ENCODE measurements at regions not wholly inside any gene's neighbourhood (a gene's known extent, or its start where the extent isn't known, plus 50 kb on each side); places are given as distances from the start of the nearest gene placed in this dataset.
"Not testable (repeated sequence)": the region's sequence is repeated elsewhere in the genome, so short reads cannot be mapped to it uniquely, and the experiment has no call there.

- H3K4me2 ChIP-seq (ENCODE audit: low read depth, low read length, poor library complexity, severe bottlenecking); H3K79me2 ChIP-seq (ENCODE audit: insufficient read depth, low read length): not testable (repeated sequence)
Measured at GRCh38 chrX:153266140-153266539, 55.4 kb downstream of the PNMA6F start.

GRCh38 chrX:153260468-153260867, 61.1 kb downstream of the PNMA6F start:
- H4K20me1 ChIP-seq (ENCODE audit: insufficient read depth, low read length, poor library complexity, severe bottlenecking); H3F3A ChIP-seq (ENCODE audit: low read depth); H3K4me2 ChIP-seq (ENCODE audit: low read depth, low read length, poor library complexity, severe bottlenecking): not testable (repeated sequence)

More at GRCh38 chrX:153266140-153266539, 55.4 kb downstream of the PNMA6F start:
- not testable (repeated sequence) for H3K9ac ChIP-seq (ENCODE audit: low read depth, low read length, poor library complexity, severe bottlenecking); H4K20me1 ChIP-seq (ENCODE audit: insufficient read depth, low read length, poor library complexity, severe bottlenecking); H3K9me2 ChIP-seq (replicated peaks; ENCODE audit: low read depth, low read length); H3K36me3 ChIP-seq (ENCODE audit: insufficient read depth, low read length); H3K4me3 ChIP-seq (ENCODE audit: low read length, poor library complexity, severe bottlenecking); H3K9me3 ChIP-seq (ENCODE audit: insufficient read depth, low read depth, low read length); H3F3A ChIP-seq (ENCODE audit: low read depth); H3K4me1 ChIP-seq (ENCODE audit: insufficient read depth, low read length, poor library complexity, severe bottlenecking); H3K27me3 ChIP-seq (ENCODE audit: insufficient read depth, low read length, poor library complexity, severe bottlenecking); H2AFZ ChIP-seq (ENCODE audit: low read length)

GRCh38 chrX:153253239-153253638, 68.3 kb downstream of the PNMA6F start:
- not testable (repeated sequence) for H3K79me2 ChIP-seq (ENCODE audit: insufficient read depth, low read length); H3K9ac ChIP-seq (ENCODE audit: low read depth, low read length, poor library complexity, severe bottlenecking); H4K20me1 ChIP-seq (ENCODE audit: insufficient read depth, low read length, poor library complexity, severe bottlenecking); H2AFZ ChIP-seq (ENCODE audit: low read length); H3F3A ChIP-seq (ENCODE audit: low read depth); H3K4me2 ChIP-seq (ENCODE audit: low read depth, low read length, poor library complexity, severe bottlenecking); H3K9me2 ChIP-seq (replicated peaks; ENCODE audit: low read depth, low read length); H3K9me3 ChIP-seq (ENCODE audit: insufficient read depth, low read depth, low read length); H3K27me3 ChIP-seq (ENCODE audit: insufficient read depth, low read length, poor library complexity, severe bottlenecking); H3K4me1 ChIP-seq (ENCODE audit: insufficient read depth, low read length, poor library complexity, severe bottlenecking); H3K4me3 ChIP-seq (ENCODE audit: low read length, poor library complexity, severe bottlenecking); H3K36me3 ChIP-seq (ENCODE audit: insufficient read depth, low read length)

More at GRCh38 chrX:153260468-153260867, 61.1 kb downstream of the PNMA6F start:
- not testable (repeated sequence) for H3K4me1 ChIP-seq (ENCODE audit: insufficient read depth, low read length, poor library complexity, severe bottlenecking); H3K9me3 ChIP-seq (ENCODE audit: insufficient read depth, low read depth, low read length); H3K9me2 ChIP-seq (replicated peaks; ENCODE audit: low read depth, low read length); H3K36me3 ChIP-seq (ENCODE audit: insufficient read depth, low read length); H3K79me2 ChIP-seq (ENCODE audit: insufficient read depth, low read length); H3K4me3 ChIP-seq (ENCODE audit: low read length, poor library complexity, severe bottlenecking); H2AFZ ChIP-seq (ENCODE audit: low read length); H3K27me3 ChIP-seq (ENCODE audit: insufficient read depth, low read length, poor library complexity, severe bottlenecking); H3K9ac ChIP-seq (ENCODE audit: low read depth, low read length, poor library complexity, severe bottlenecking)

- not testable (repeated sequence) for H3K4me2 ChIP-seq (ENCODE audit: low read depth, low read length, poor library complexity, severe bottlenecking); H3K4me1 ChIP-seq (ENCODE audit: insufficient read depth, low read length, poor library complexity, severe bottlenecking); H3F3A ChIP-seq (ENCODE audit: low read depth); H2AFZ ChIP-seq (ENCODE audit: low read length); H3K4me3 ChIP-seq (ENCODE audit: low read length, poor library complexity, severe bottlenecking); H3K9ac ChIP-seq (ENCODE audit: low read depth, low read length, poor library complexity, severe bottlenecking); H3K36me3 ChIP-seq (ENCODE audit: insufficient read depth, low read length); H3K9me3 ChIP-seq (ENCODE audit: insufficient read depth, low read depth, low read length); H3K27me3 ChIP-seq (ENCODE audit: insufficient read depth, low read length, poor library complexity, severe bottlenecking); H3K9me2 ChIP-seq (replicated peaks; ENCODE audit: low read depth, low read length); H3K79me2 ChIP-seq (ENCODE audit: insufficient read depth, low read length); H4K20me1 ChIP-seq (ENCODE audit: insufficient read depth, low read length, poor library complexity, severe bottlenecking)
Measured at GRCh38 chrX:153252378-153253129, 69.0 kb downstream of the PNMA6F start.

DNA sequence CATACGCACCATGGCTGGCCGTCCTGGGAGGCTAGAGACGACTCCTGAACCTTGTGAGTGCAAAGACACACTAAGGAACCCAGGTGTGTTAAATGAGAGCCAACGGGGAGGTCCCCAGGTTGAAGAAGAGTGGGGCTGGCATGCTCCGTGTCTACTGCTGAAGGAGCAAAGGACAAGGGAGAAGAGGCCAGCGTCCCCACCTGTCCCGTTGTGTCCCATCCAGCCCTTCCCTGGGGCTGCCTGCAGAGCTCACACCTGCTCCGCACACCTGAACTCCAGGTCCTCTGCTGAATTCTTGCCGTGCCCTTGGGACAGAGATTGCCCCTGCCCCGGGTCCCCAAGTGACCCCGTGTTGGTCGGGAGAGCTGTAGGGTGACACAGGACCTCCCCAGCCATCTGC, 69.6 kb downstream of the PNMA6F start:
- not testable (repeated sequence) for H3K4me3 ChIP-seq (ENCODE audit: low read length, poor library complexity, severe bottlenecking); H3K79me2 ChIP-seq (ENCODE audit: insufficient read depth, low read length); H2AFZ ChIP-seq (ENCODE audit: low read length); H3F3A ChIP-seq (ENCODE audit: low read depth); H3K4me1 ChIP-seq (ENCODE audit: insufficient read depth, low read length, poor library complexity, severe bottlenecking); H4K20me1 ChIP-seq (ENCODE audit: insufficient read depth, low read length, poor library complexity, severe bottlenecking); H3K9me3 ChIP-seq (ENCODE audit: insufficient read depth, low read depth, low read length); H3K9me2 ChIP-seq (replicated peaks; ENCODE audit: low read depth, low read length); H3K27me3 ChIP-seq (ENCODE audit: insufficient read depth, low read length, poor library complexity, severe bottlenecking); H3K36me3 ChIP-seq (ENCODE audit: insufficient read depth, low read length); H3K4me2 ChIP-seq (ENCODE audit: low read depth, low read length, poor library complexity, severe bottlenecking); H3K9ac ChIP-seq (ENCODE audit: low read depth, low read length, poor library complexity, severe bottlenecking)

- not testable (repeated sequence) for H3K4me2 ChIP-seq (ENCODE audit: low read depth, low read length, poor library complexity, severe bottlenecking); H3K9me2 ChIP-seq (replicated peaks; ENCODE audit: low read depth, low read length); H3K4me3 ChIP-seq (ENCODE audit: low read length, poor library complexity, severe bottlenecking); H3K9me3 ChIP-seq (ENCODE audit: insufficient read depth, low read depth, low read length); H3K4me1 ChIP-seq (ENCODE audit: insufficient read depth, low read length, poor library complexity, severe bottlenecking); H4K20me1 ChIP-seq (ENCODE audit: insufficient read depth, low read length, poor library complexity, severe bottlenecking); H2AFZ ChIP-seq (ENCODE audit: low read length); H3K36me3 ChIP-seq (ENCODE audit: insufficient read depth, low read length); H3K27me3 ChIP-seq (ENCODE audit: insufficient read depth, low read length, poor library complexity, severe bottlenecking); H3K9ac ChIP-seq (ENCODE audit: low read depth, low read length, poor library complexity, severe bottlenecking); H3F3A ChIP-seq (ENCODE audit: low read depth); H3K79me2 ChIP-seq (ENCODE audit: insufficient read depth, low read length)
Measured at GRCh38 chrX:153250762-153251161, 70.8 kb downstream of the PNMA6F start.

Measured in Loucy (cell line).